Caco-2 (cell line): ENCODE measurements at regions not wholly inside any gene's neighbourhood (a gene's known extent, or its start where the extent isn't known, plus 50 kb on each side); places are given as distances from the start of the nearest gene placed in this dataset.
A peak's percentile ranks its signal among the peaks of the same experiment; 100 is the strongest.

Source experiments
- BruUV-seq: library from RNA; stranded (reverse); fragments of 400-500 nt; replicated peaks from 2 replicates; lab custom pipeline; 2021; lab: Mats Ljungman, UMichigan
- CTCF ChIA-PET: fragments of 300-600 bp; sonication (Branson Sonifier 250); formaldehyde crosslinking; loops from one replicate; lab custom pipeline; 2022; ENCODE audit warnings: antibody characterized with exemption; lab: Charles Lee
- POLR2A ChIA-PET: fragments of 300-600 bp; sonication (Branson Sonifier 250); formaldehyde crosslinking; loops from one replicate; lab custom pipeline; 2022; ENCODE audit warnings: antibody characterized with exemption; lab: Charles Lee
- DNase-seq, 2 experiments: peaks; one replicate each; pipeline versions ENCODE4 v3.0.0 to v3.0.0-alpha.2; 2020 to 2022
- H3K27me3 ChIP-seq: replicated peaks from 2 replicates; pipeline ENCODE4 v1.6.0; 2011; ENCODE audit warnings: low read length; ENCODE audit not compliant: control insufficient read depth, insufficient read depth
- H3K36me3 ChIP-seq: 2 replicates; pipeline ENCODE4 v1.5.1; 2011; ENCODE audit warnings: low read length; ENCODE audit not compliant: control insufficient read depth, insufficient read depth
- H3K4me1 ChIP-seq: fragments of 250-450 bp; sonication (Bioruptor Pico); 2 replicates; pipeline ENCODE4 v1.5.1; 2020; ENCODE audit warnings: mild to moderate bottlenecking
- H3K4me3 ChIP-seq: 2 replicates; pipeline ENCODE4 v1.5.1; 2011; ENCODE audit warnings: low read depth, mild to moderate bottlenecking, control low read depth, low read length
- H3K9me3 ChIP-seq: fragments of 250-450 bp; sonication (Bioruptor Pico); 2 replicates; pipeline ENCODE4 v1.5.1; 2020; ENCODE audit warnings: mild to moderate bottlenecking, moderate library complexity
- H3K27ac Mint-ChIP-seq: one replicate; pipeline ENCODE4 v1.8.0; 2022; ENCODE audit warnings: mixed read lengths; ENCODE audit not compliant: unreplicated experiment
- H3K27me3 Mint-ChIP-seq: one replicate; pipeline ENCODE4 v1.8.0; 2022; ENCODE audit warnings: mixed read lengths; ENCODE audit not compliant: insufficient read depth, unreplicated experiment
- H3K36me3 Mint-ChIP-seq: one replicate; pipeline ENCODE4 v1.8.0; 2022; ENCODE audit warnings: mild to moderate bottlenecking, mixed read lengths; ENCODE audit not compliant: insufficient read depth, unreplicated experiment
- H3K4me1 Mint-ChIP-seq: one replicate; pipeline ENCODE4 v1.8.0; 2022; ENCODE audit warnings: low read depth, mixed read lengths; ENCODE audit not compliant: unreplicated experiment
- H3K4me3 Mint-ChIP-seq: one replicate; pipeline ENCODE4 v1.8.0; 2022; ENCODE audit warnings: mild to moderate bottlenecking, moderate library complexity, mixed read lengths; ENCODE audit not compliant: unreplicated experiment
- H3K9me3 Mint-ChIP-seq: one replicate; pipeline ENCODE4 v1.8.0; 2022; ENCODE audit warnings: mixed read lengths; ENCODE audit not compliant: unreplicated experiment
- intact Hi-C: fragments of 100-400 bp; cut with micrococcal nuclease; formaldehyde crosslinking; loops from one replicate; pipeline ENCODE4 v1.10.0; 2022; ENCODE audit not compliant: unreplicated experiment
- TF ChIP-seq, protein P1 (sequence below), 2 experiments: fragments of 200-600 bp in 1 of 2; IDR thresholded peaks; 1 replicate in 1 of 2; 2 replicates in 1 of 2; pipeline versions ENCODE4 v1.5.1 to v1.8.0; 2011 to 2022; ENCODE audit warnings: antibody characterized with exemption in 1 of 2, control low read depth in 1 of 2, inconsistent platforms in 1 of 2, low read depth in 1 of 2, low read length in 1 of 2, mild to moderate bottlenecking in 1 of 2, moderate library complexity in 1 of 2; ENCODE audit not compliant: insufficient read depth in 1 of 2, severe bottlenecking in 1 of 2, unreplicated experiment in 1 of 2

- H3K36me3 ChIP-seq = no peaks in the 10 kb centered on the region
- no peaks in the 10 kb centered on the region for H3K4me1 Mint-ChIP-seq
- H3K27ac Mint-ChIP-seq = no peak overlapping the region
- H3K9me3 Mint-ChIP-seq = no peaks in the 10 kb centered on the region
- peak in 1 of 2 experiments; percentile 9 for DNase-seq
- TF ChIP-seq, protein P1, sequence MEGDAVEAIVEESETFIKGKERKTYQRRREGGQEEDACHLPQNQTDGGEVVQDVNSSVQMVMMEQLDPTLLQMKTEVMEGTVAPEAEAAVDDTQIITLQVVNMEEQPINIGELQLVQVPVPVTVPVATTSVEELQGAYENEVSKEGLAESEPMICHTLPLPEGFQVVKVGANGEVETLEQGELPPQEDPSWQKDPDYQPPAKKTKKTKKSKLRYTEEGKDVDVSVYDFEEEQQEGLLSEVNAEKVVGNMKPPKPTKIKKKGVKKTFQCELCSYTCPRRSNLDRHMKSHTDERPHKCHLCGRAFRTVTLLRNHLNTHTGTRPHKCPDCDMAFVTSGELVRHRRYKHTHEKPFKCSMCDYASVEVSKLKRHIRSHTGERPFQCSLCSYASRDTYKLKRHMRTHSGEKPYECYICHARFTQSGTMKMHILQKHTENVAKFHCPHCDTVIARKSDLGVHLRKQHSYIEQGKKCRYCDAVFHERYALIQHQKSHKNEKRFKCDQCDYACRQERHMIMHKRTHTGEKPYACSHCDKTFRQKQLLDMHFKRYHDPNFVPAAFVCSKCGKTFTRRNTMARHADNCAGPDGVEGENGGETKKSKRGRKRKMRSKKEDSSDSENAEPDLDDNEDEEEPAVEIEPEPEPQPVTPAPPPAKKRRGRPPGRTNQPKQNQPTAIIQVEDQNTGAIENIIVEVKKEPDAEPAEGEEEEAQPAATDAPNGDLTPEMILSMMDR (IDR thresholded peaks at IDR 0.05; ENCODE audit: insufficient read depth in 1 of 2, low read depth in 1 of 2, low read length in 1 of 2, severe bottlenecking in 1 of 2, unreplicated experiment in 1 of 2) = no peak
- CTCF ChIA-PET = no interaction called here
- H3K4me3 Mint-ChIP-seq = no peak overlapping the region
- no peaks in the 10 kb centered on the region for H3K4me1 ChIP-seq
- no peaks in the 10 kb centered on the region for H3K36me3 Mint-ChIP-seq
- POLR2A ChIA-PET = no interaction called here
- H3K27me3 ChIP-seq = no peaks in the 10 kb centered on the region
- no peaks in the 10 kb centered on the region for H3K9me3 ChIP-seq
- H3K27me3 Mint-ChIP-seq = no peaks in the 10 kb centered on the region
- H3K4me3 ChIP-seq = no peak overlapping the region
- no TSS peak for BruUV-seq
- intact Hi-C loops = no loop called here
These were observed 314.1 kb upstream of the DIO3 start for GRCh38 chr14:101246894-101247841.

DNA sequence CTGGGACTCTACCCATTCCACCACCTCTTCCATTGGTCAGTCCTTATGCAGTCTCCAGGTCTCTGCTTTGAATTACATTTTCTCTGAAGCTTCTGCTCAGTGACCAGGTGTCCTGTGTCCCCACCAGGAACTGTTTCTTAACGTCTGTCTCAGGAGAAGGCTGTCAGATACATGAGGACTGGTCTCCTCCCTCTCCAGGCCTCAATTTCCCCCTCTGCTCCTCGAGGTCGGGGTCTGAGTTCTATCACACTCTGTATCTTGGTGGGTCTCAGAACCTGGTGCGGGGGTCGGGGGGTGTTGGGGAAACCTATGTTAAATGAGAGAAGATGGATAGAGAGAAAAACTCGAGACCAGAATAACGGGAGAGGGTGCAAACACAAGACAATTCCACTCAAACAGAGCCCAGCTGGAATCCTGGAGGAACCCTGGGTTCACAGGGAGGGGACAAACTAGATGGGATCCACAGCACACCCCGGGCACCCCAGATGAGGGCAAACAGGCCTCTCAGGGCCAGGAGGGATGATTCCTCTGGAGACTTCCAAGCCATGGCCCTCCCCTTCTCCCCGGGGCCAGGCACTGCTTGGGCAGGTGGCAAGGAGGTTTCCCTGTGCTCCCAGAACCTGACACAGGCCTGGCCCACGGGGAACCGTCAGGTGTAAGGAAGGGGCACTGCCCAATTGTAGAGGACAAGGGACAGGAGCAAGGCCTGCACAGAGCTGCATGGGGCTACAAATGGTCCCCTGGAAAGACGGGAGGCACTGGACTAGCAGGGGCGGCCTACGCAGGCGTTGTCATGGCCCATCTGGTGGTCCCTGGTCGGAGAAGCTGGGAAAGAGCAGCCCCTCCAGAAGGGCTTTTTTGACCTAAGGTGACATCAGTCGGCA, 313.2 kb upstream of the DIO3 start:
- Mint-ChIP-seq H3K9me3 (no peaks in the 10 kb centered on the region), H3K36me3 (no peaks in the 10 kb centered on the region), H3K4me1 (no peaks in the 10 kb centered on the region), H3K27me3 (no peaks in the 10 kb centered on the region), H3K27ac (no peak overlapping the region), H3K4me3 (no peak overlapping the region)
- Histone ChIP-seq H3K36me3 (no peaks in the 10 kb centered on the region), H3K4me1 (no peaks in the 10 kb centered on the region), H3K27me3 (no peaks in the 10 kb centered on the region), H3K9me3 (no peaks in the 10 kb centered on the region), H3K4me3 (no peak overlapping the region)
- TF ChIP-seq, protein P1 (IDR thresholded peaks at IDR 0.05; ENCODE audit: insufficient read depth in 1 of 2, low read depth in 1 of 2, low read length in 1 of 2, severe bottlenecking in 1 of 2, unreplicated experiment in 1 of 2) = no peak
- no TSS peak for BruUV-seq
- POLR2A ChIA-PET = no interaction called here
- intact Hi-C loops = no loop called here
- CTCF ChIA-PET = no interaction called here
- DNase-seq = peak in 1 of 2 experiments; percentile 17
